Neural cell (in vitro differentiated cells): ENCODE measurements at regions not wholly inside any gene's neighbourhood (a gene's known extent, or its start where the extent isn't known, plus 50 kb on each side); places are given as distances from the start of the nearest gene placed in this dataset.

ENCODE experiments used
- H2AFZ ChIP-seq: fragments of 200-600, 300-800 bp; sonication (generic), shearing (Covaris generic); 2 replicates; pipeline ENCODE4 v1.6.0; 2014; ENCODE audit warnings: low read depth, mild to moderate bottlenecking, antibody characterized with exemption, low read length, moderate library complexity
- H3F3A ChIP-seq: fragments of 200-600 bp; shearing (Covaris generic); 2 replicates; pipeline ENCODE4 v1.6.1; 2016; ENCODE audit warnings: mild to moderate bottlenecking, moderate library complexity, mixed read lengths, antibody characterized with exemption, low read length; ENCODE audit not compliant: insufficient read depth, poor library complexity, severe bottlenecking
- H3K27ac ChIP-seq: fragments of 200-600, 300-800 bp; sonication (generic), shearing (Covaris generic); 2 replicates; pipeline ENCODE4 v1.5.1; 2014; ENCODE audit warnings: mild to moderate bottlenecking, low read length, moderate library complexity
- H3K27me3 ChIP-seq: fragments of 300-800, 200-600 bp; sonication (generic), shearing (Covaris generic); 2 replicates; pipeline ENCODE4 v1.6.0; 2014; ENCODE audit warnings: mild to moderate bottlenecking, low read depth, low read length, moderate library complexity; ENCODE audit not compliant: insufficient read depth
- H3K36me3 ChIP-seq: fragments of 300-800, 200-600 bp; sonication (generic), shearing (Covaris generic); 2 replicates; pipeline ENCODE4 v1.5.1; 2014; ENCODE audit warnings: mild to moderate bottlenecking, antibody characterized with exemption, low read length, moderate library complexity; ENCODE audit not compliant: insufficient read depth
- H3K4me2 ChIP-seq: fragments of 300-800, 200-600 bp; sonication (generic), shearing (Covaris generic); 2 replicates; pipeline ENCODE4 v1.6.0; 2014; ENCODE audit warnings: mild to moderate bottlenecking, low read length
- H3K4me3 ChIP-seq: fragments of 300-800, 200-600 bp; sonication (generic), shearing (Covaris generic); 2 replicates; pipeline ENCODE4 v1.5.1; 2014; ENCODE audit warnings: mild to moderate bottlenecking, low read length, moderate library complexity
- H3K79me2 ChIP-seq: fragments of 200-600 bp; shearing (Covaris generic); replicated peaks from 2 replicates; pipeline ENCODE4 v1.6.0; 2014; ENCODE audit warnings: mild to moderate bottlenecking, low read length, moderate library complexity; ENCODE audit not compliant: insufficient read depth
- H3K9ac ChIP-seq: fragments of 300-800, 200-600 bp; sonication (generic), shearing (Covaris generic); 2 replicates; pipeline ENCODE4 v1.6.1; 2016; ENCODE audit warnings: mild to moderate bottlenecking, low read length, mixed read lengths
- H3K9me2 ChIP-seq: fragments of 200-600 bp; shearing (Covaris generic); 2 replicates; pipeline ENCODE4 v1.6.1; 2016; ENCODE audit warnings: mild to moderate bottlenecking, low read length, mixed read lengths; ENCODE audit not compliant: insufficient read depth
- H3K9me3 ChIP-seq: fragments of 200-600, 300-800 bp; sonication (generic), shearing (Covaris generic); 2 replicates; pipeline ENCODE4 v1.6.1; 2016; ENCODE audit warnings: mild to moderate bottlenecking, mixed run types, low read length, moderate library complexity, mixed read lengths
- H4K20me1 ChIP-seq: fragments of 200-600 bp; shearing (Covaris generic); 2 replicates; pipeline ENCODE4 v1.6.1; 2016; ENCODE audit warnings: mild to moderate bottlenecking, mixed run types; ENCODE audit not compliant: insufficient read depth
- CTCF ChIP-seq: fragments of 450-650 bp; IDR thresholded peaks from 2 replicates; pipeline ENCODE4 v1.5.1; 2014; ENCODE audit warnings: antibody characterized with exemption, mild to moderate bottlenecking, moderate library complexity; ENCODE audit not compliant: poor library complexity, severe bottlenecking
- EP300 ChIP-seq: fragments of 450-650 bp; conservative IDR thresholded peaks from 2 replicates; pipeline ENCODE4 v1.6.1; 2014; ENCODE audit warnings: antibody characterized with exemption, mild to moderate bottlenecking, moderate library complexity; ENCODE audit not compliant: poor library complexity, severe bottlenecking
- EZH2 ChIP-seq: fragments of 200-600, 300-800 bp; shearing (Covaris generic), sonication (generic); IDR thresholded peaks from 2 replicates; pipeline ENCODE4 v1.6.1; 2014; ENCODE audit warnings: antibody characterized with exemption, low read length, borderline replicate concordance, mild to moderate bottlenecking; ENCODE audit not compliant: insufficient read depth, poor library complexity, severe bottlenecking
- MXI1 ChIP-seq: fragments of 450-650 bp; conservative IDR thresholded peaks from 2 replicates; pipeline ENCODE4 v1.6.1; 2014; ENCODE audit warnings: antibody characterized with exemption, mild to moderate bottlenecking; ENCODE audit not compliant: poor library complexity, severe bottlenecking
- POLR2AphosphoS5 ChIP-seq: IDR thresholded peaks from 2 replicates; pipeline ENCODE4 v1.6.1; 2012
- RAD21 ChIP-seq: fragments of 450-650 bp; conservative IDR thresholded peaks from 2 replicates; pipeline ENCODE4 v1.6.1; 2014; ENCODE audit warnings: antibody characterized with exemption, mild to moderate bottlenecking, moderate library complexity
- REST ChIP-seq: IDR thresholded peaks from 2 replicates; pipeline ENCODE4 v1.6.1; 2012; ENCODE audit warnings: borderline replicate concordance
- SMC3 ChIP-seq: fragments of 450-650 bp; conservative IDR thresholded peaks from 2 replicates; pipeline ENCODE4 v1.6.1; 2014; ENCODE audit warnings: antibody characterized with exemption, mild to moderate bottlenecking, moderate library complexity; ENCODE audit not compliant: poor library complexity
- TAF1 ChIP-seq: IDR thresholded peaks from 2 replicates; pipeline ENCODE4 v1.6.1; 2012; ENCODE audit warnings: low read depth

- Histone ChIP-seq H3F3A (no peaks in the 10 kb centered on the region), H3K4me2 (no peak overlapping the region), H3K9me2 (no peaks in the 10 kb centered on the region), H3K9ac (no peak overlapping the region), H3K27me3 (no peaks in the 10 kb centered on the region), H3K79me2 (no peaks in the 10 kb centered on the region), H3K27ac (no peak overlapping the region), H3K9me3 (no peaks in the 10 kb centered on the region), H2AFZ (no peak overlapping the region), H3K4me3 (no peak overlapping the region), H3K36me3 (no peaks in the 10 kb centered on the region), H4K20me1 (no peaks in the 10 kb centered on the region)
- TF ChIP-seq TAF1: no peak
- TF ChIP-seq RAD21: no peak
- no peak for TF ChIP-seq SMC3
- no peak for TF ChIP-seq EZH2
- TF ChIP-seq CTCF: no peak
- TF ChIP-seq EP300: no peak
- no peak for TF ChIP-seq REST
- no peak for TF ChIP-seq MXI1
- TF ChIP-seq POLR2AphosphoS5: no peak
Measured at GRCh38 chr10:61099756-61100155, 155.8 kb upstream of the RHOBTB1 start.

GRCh38 chr10:61098966-61099365, 155.0 kb upstream of the RHOBTB1 start:
- Histone ChIP-seq H3K9ac (no peak overlapping the region), H4K20me1 (no peaks in the 10 kb centered on the region), H3K9me3 (no peaks in the 10 kb centered on the region), H3K79me2 (no peaks in the 10 kb centered on the region), H3K36me3 (no peaks in the 10 kb centered on the region), H3K27ac (no peak overlapping the region), H3K27me3 (no peaks in the 10 kb centered on the region), H3K4me3 (no peak overlapping the region), H3K4me2 (no peak overlapping the region), H3K9me2 (no peaks in the 10 kb centered on the region), H3F3A (no peaks in the 10 kb centered on the region), H2AFZ (no peak overlapping the region)
- TF ChIP-seq REST: no peak
- TF ChIP-seq POLR2AphosphoS5: no peak
- no peak for TF ChIP-seq SMC3
- no peak for TF ChIP-seq MXI1
- TF ChIP-seq EP300: no peak
- TF ChIP-seq RAD21: no peak
- no peak for TF ChIP-seq EZH2
- no peak for TF ChIP-seq TAF1
- no peak for TF ChIP-seq CTCF
